ENCODE measurements at regions not wholly inside any gene's neighbourhood (a gene's known extent, or its start where the extent isn't known, plus 50 kb on each side); places are given as distances from the start of the nearest gene placed in this dataset.

DNA sequence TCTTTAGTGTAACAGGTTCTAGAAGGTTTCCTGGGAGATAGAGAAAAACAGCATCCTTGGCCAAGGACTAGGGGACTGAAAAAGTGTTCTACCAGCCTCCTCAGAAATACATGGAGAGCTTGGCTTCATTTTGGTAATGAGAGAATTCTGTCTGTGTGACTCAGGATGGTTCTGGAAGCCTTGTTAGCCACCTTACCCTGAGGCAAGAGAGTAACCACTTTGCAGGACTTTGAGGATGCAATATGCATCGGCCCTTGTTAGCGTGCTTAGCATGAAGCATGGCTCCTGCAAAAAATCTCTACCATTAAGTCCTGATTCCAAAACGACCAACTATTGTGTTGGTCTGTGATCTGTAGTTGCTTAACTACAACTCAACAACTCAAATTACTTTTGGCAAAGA is 79.8 kb downstream of the C1QL2 start:
- TF ChIP-seq, protein P1, sequence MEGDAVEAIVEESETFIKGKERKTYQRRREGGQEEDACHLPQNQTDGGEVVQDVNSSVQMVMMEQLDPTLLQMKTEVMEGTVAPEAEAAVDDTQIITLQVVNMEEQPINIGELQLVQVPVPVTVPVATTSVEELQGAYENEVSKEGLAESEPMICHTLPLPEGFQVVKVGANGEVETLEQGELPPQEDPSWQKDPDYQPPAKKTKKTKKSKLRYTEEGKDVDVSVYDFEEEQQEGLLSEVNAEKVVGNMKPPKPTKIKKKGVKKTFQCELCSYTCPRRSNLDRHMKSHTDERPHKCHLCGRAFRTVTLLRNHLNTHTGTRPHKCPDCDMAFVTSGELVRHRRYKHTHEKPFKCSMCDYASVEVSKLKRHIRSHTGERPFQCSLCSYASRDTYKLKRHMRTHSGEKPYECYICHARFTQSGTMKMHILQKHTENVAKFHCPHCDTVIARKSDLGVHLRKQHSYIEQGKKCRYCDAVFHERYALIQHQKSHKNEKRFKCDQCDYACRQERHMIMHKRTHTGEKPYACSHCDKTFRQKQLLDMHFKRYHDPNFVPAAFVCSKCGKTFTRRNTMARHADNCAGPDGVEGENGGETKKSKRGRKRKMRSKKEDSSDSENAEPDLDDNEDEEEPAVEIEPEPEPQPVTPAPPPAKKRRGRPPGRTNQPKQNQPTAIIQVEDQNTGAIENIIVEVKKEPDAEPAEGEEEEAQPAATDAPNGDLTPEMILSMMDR (conservative IDR thresholded peaks at IDR 0.05; ENCODE audit: low read depth in 2 of 2): no peak
- TF ChIP-seq CREB1 (CRISPR knock-in tag; IDR thresholded peaks at IDR 0.05; ENCODE audit: low read depth): no peak
- TF ChIP-seq, protein P2, sequence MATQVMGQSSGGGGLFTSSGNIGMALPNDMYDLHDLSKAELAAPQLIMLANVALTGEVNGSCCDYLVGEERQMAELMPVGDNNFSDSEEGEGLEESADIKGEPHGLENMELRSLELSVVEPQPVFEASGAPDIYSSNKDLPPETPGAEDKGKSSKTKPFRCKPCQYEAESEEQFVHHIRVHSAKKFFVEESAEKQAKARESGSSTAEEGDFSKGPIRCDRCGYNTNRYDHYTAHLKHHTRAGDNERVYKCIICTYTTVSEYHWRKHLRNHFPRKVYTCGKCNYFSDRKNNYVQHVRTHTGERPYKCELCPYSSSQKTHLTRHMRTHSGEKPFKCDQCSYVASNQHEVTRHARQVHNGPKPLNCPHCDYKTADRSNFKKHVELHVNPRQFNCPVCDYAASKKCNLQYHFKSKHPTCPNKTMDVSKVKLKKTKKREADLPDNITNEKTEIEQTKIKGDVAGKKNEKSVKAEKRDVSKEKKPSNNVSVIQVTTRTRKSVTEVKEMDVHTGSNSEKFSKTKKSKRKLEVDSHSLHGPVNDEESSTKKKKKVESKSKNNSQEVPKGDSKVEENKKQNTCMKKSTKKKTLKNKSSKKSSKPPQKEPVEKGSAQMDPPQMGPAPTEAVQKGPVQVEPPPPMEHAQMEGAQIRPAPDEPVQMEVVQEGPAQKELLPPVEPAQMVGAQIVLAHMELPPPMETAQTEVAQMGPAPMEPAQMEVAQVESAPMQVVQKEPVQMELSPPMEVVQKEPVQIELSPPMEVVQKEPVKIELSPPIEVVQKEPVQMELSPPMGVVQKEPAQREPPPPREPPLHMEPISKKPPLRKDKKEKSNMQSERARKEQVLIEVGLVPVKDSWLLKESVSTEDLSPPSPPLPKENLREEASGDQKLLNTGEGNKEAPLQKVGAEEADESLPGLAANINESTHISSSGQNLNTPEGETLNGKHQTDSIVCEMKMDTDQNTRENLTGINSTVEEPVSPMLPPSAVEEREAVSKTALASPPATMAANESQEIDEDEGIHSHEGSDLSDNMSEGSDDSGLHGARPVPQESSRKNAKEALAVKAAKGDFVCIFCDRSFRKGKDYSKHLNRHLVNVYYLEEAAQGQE (IDR thresholded peaks at IDR 0.05; ENCODE audit: unreplicated experiment): no peak
- TF ChIP-seq, protein P3, sequence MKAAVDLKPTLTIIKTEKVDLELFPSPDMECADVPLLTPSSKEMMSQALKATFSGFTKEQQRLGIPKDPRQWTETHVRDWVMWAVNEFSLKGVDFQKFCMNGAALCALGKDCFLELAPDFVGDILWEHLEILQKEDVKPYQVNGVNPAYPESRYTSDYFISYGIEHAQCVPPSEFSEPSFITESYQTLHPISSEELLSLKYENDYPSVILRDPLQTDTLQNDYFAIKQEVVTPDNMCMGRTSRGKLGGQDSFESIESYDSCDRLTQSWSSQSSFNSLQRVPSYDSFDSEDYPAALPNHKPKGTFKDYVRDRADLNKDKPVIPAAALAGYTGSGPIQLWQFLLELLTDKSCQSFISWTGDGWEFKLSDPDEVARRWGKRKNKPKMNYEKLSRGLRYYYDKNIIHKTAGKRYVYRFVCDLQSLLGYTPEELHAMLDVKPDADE (IDR thresholded peaks at IDR 0.05): no peak
- no peak for TF ChIP-seq JUNB (IDR thresholded peaks at IDR 0.05; ENCODE audit: unreplicated experiment)
- no peak for TF ChIP-seq EZH2 (IDR thresholded peaks at IDR 0.05; ENCODE audit: low read depth, unreplicated experiment)
- no peak for TF ChIP-seq ZNF331 (CRISPR knock-in tag; IDR thresholded peaks at IDR 0.05; ENCODE audit: low read depth)
- TF ChIP-seq EZH2phosphoT487 (IDR thresholded peaks at IDR 0.05; ENCODE audit: unreplicated experiment): no peak
- TF ChIP-seq POLR2AphosphoS5 (IDR thresholded peaks at IDR 0.05; ENCODE audit: low read depth): no peak

Measured in GM23338 (cell line).